A549 (cell line): ENCODE measurements at regions not wholly inside any gene's neighbourhood (a gene's known extent, or its start where the extent isn't known, plus 50 kb on each side); places are given as distances from the start of the nearest gene placed in this dataset.
"Not testable (repeated sequence)": the region's sequence is repeated elsewhere in the genome, so short reads cannot be mapped to it uniquely, and the experiment has no call there.

Experiments
- CHD2 ChIP-seq: fragments of 150-350 bp; IDR thresholded peaks from 2 replicates; pipeline ENCODE4 v1.6.1; 2014; ENCODE audit warnings: low read length; ENCODE audit not compliant: partially characterized antibody
- MYC ChIP-seq: IDR thresholded peaks from 2 replicates; pipeline ENCODE4 v1.6.1; 2012; ENCODE audit warnings: mild to moderate bottlenecking, inconsistent platforms, low read length, improper control_type of control experiment, borderline replicate concordance

- TF ChIP-seq CHD2, MYC: not testable (repeated sequence)
Observed at GRCh38 chr1:120634816-120635806, 88.6 kb upstream of the NBPF26 start.
